ENCODE measurements at regions not wholly inside any gene's neighbourhood (a gene's known extent, or its start where the extent isn't known, plus 50 kb on each side); places are given as distances from the start of the nearest gene placed in this dataset.

DNA sequence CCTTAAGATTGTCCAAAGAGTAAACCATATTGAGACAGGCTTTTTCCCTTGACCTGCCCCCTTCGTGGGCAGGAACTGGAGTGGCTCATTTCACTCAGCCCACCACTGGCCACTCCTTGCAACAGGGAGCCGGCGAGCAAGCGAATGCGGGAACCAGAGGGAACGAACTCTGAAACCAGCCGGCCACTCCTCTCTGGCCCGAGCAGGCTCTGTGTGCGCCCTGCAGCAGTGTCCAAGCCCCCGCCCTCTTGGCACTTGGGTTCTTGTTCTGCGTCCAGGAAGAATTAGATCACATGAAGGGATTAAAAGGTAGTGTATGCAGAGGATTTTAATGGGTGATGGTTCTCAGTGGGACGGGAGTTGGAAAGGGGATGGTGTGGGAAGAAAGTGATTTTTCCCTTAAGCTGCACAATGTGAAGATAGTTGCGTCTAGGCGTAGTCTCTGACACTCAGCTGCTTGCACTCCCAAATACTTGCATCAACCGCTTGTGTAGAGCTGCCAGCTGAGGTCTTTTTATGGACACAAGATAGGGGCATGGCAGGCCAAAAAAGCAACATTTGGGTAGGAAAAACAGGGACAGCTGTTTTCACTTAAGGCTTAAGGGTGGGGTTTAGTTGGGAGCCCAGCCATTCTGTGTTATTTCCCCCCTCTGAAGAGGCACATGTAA is 1209.7 kb upstream of the PCDH20 start:
- TF ChIP-seq ARNT (IDR thresholded peaks at IDR 0.05) (no peak), FOXK2 (IDR thresholded peaks at IDR 0.05) (no peak), HDGF (IDR thresholded peaks at IDR 0.05; ENCODE audit: borderline replicate concordance) (no peak), SUZ12 (IDR thresholded peaks at IDR 0.05) (no peak), NFRKB (IDR thresholded peaks at IDR 0.05) (no peak), SP1 (IDR thresholded peaks at IDR 0.05) (no peak), ZNF384 (IDR thresholded peaks at IDR 0.05) (no peak), BHLHE40 (IDR thresholded peaks at IDR 0.05; ENCODE audit: borderline replicate concordance) (no peak), FOXA1 (IDR thresholded peaks at IDR 0.05) (no peak), FOXM1 (IDR thresholded peaks at IDR 0.05; ENCODE audit: borderline replicate concordance) (no peak), CTBP1 (IDR thresholded peaks at IDR 0.05; ENCODE audit: borderline replicate concordance) (no peak)
- TF ChIP-seq, protein P1, sequence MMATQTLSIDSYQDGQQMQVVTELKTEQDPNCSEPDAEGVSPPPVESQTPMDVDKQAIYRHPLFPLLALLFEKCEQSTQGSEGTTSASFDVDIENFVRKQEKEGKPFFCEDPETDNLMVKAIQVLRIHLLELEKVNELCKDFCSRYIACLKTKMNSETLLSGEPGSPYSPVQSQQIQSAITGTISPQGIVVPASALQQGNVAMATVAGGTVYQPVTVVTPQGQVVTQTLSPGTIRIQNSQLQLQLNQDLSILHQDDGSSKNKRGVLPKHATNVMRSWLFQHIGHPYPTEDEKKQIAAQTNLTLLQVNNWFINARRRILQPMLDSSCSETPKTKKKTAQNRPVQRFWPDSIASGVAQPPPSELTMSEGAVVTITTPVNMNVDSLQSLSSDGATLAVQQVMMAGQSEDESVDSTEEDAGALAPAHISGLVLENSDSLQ (IDR thresholded peaks at IDR 0.05) = no peak

Data from HEK293T (cell line).